Neural cell (in vitro differentiated cells): ENCODE measurements at regions not wholly inside any gene's neighbourhood (a gene's known extent, or its start where the extent isn't known, plus 50 kb on each side); places are given as distances from the start of the nearest gene placed in this dataset.

Experiments
- H2AFZ ChIP-seq: fragments of 200-600, 300-800 bp; sonication (generic), shearing (Covaris generic); 2 replicates; pipeline ENCODE4 v1.6.0; 2014; ENCODE audit warnings: low read depth, mild to moderate bottlenecking, antibody characterized with exemption, low read length, moderate library complexity
- H3F3A ChIP-seq: fragments of 200-600 bp; shearing (Covaris generic); 2 replicates; pipeline ENCODE4 v1.6.1; 2016; ENCODE audit warnings: mild to moderate bottlenecking, moderate library complexity, mixed read lengths, antibody characterized with exemption, low read length; ENCODE audit not compliant: insufficient read depth, poor library complexity, severe bottlenecking
- H3K27ac ChIP-seq: fragments of 200-600, 300-800 bp; sonication (generic), shearing (Covaris generic); 2 replicates; pipeline ENCODE4 v1.5.1; 2014; ENCODE audit warnings: mild to moderate bottlenecking, low read length, moderate library complexity
- H3K27me3 ChIP-seq: fragments of 300-800, 200-600 bp; sonication (generic), shearing (Covaris generic); 2 replicates; pipeline ENCODE4 v1.6.0; 2014; ENCODE audit warnings: mild to moderate bottlenecking, low read depth, low read length, moderate library complexity; ENCODE audit not compliant: insufficient read depth
- H3K36me3 ChIP-seq: fragments of 300-800, 200-600 bp; sonication (generic), shearing (Covaris generic); 2 replicates; pipeline ENCODE4 v1.5.1; 2014; ENCODE audit warnings: mild to moderate bottlenecking, antibody characterized with exemption, low read length, moderate library complexity; ENCODE audit not compliant: insufficient read depth
- H3K4me2 ChIP-seq: fragments of 300-800, 200-600 bp; sonication (generic), shearing (Covaris generic); 2 replicates; pipeline ENCODE4 v1.6.0; 2014; ENCODE audit warnings: mild to moderate bottlenecking, low read length
- H3K4me3 ChIP-seq: fragments of 300-800, 200-600 bp; sonication (generic), shearing (Covaris generic); 2 replicates; pipeline ENCODE4 v1.5.1; 2014; ENCODE audit warnings: mild to moderate bottlenecking, low read length, moderate library complexity
- H3K79me2 ChIP-seq: fragments of 200-600 bp; shearing (Covaris generic); replicated peaks from 2 replicates; pipeline ENCODE4 v1.6.0; 2014; ENCODE audit warnings: mild to moderate bottlenecking, low read length, moderate library complexity; ENCODE audit not compliant: insufficient read depth
- H3K9ac ChIP-seq: fragments of 300-800, 200-600 bp; sonication (generic), shearing (Covaris generic); 2 replicates; pipeline ENCODE4 v1.6.1; 2016; ENCODE audit warnings: mild to moderate bottlenecking, low read length, mixed read lengths
- H3K9me2 ChIP-seq: fragments of 200-600 bp; shearing (Covaris generic); 2 replicates; pipeline ENCODE4 v1.6.1; 2016; ENCODE audit warnings: mild to moderate bottlenecking, low read length, mixed read lengths; ENCODE audit not compliant: insufficient read depth
- H3K9me3 ChIP-seq: fragments of 200-600, 300-800 bp; sonication (generic), shearing (Covaris generic); 2 replicates; pipeline ENCODE4 v1.6.1; 2016; ENCODE audit warnings: mild to moderate bottlenecking, mixed run types, low read length, moderate library complexity, mixed read lengths
- H4K20me1 ChIP-seq: fragments of 200-600 bp; shearing (Covaris generic); 2 replicates; pipeline ENCODE4 v1.6.1; 2016; ENCODE audit warnings: mild to moderate bottlenecking, mixed run types; ENCODE audit not compliant: insufficient read depth
- EP300 ChIP-seq: fragments of 450-650 bp; conservative IDR thresholded peaks from 2 replicates; pipeline ENCODE4 v1.6.1; 2014; ENCODE audit warnings: antibody characterized with exemption, mild to moderate bottlenecking, moderate library complexity; ENCODE audit not compliant: poor library complexity, severe bottlenecking
- EZH2 ChIP-seq: fragments of 200-600, 300-800 bp; shearing (Covaris generic), sonication (generic); IDR thresholded peaks from 2 replicates; pipeline ENCODE4 v1.6.1; 2014; ENCODE audit warnings: antibody characterized with exemption, low read length, borderline replicate concordance, mild to moderate bottlenecking; ENCODE audit not compliant: insufficient read depth, poor library complexity, severe bottlenecking
- MXI1 ChIP-seq: fragments of 450-650 bp; conservative IDR thresholded peaks from 2 replicates; pipeline ENCODE4 v1.6.1; 2014; ENCODE audit warnings: antibody characterized with exemption, mild to moderate bottlenecking; ENCODE audit not compliant: poor library complexity, severe bottlenecking
- POLR2AphosphoS5 ChIP-seq: IDR thresholded peaks from 2 replicates; pipeline ENCODE4 v1.6.1; 2012
- RAD21 ChIP-seq: fragments of 450-650 bp; conservative IDR thresholded peaks from 2 replicates; pipeline ENCODE4 v1.6.1; 2014; ENCODE audit warnings: antibody characterized with exemption, mild to moderate bottlenecking, moderate library complexity
- REST ChIP-seq: IDR thresholded peaks from 2 replicates; pipeline ENCODE4 v1.6.1; 2012; ENCODE audit warnings: borderline replicate concordance
- SMC3 ChIP-seq: fragments of 450-650 bp; conservative IDR thresholded peaks from 2 replicates; pipeline ENCODE4 v1.6.1; 2014; ENCODE audit warnings: antibody characterized with exemption, mild to moderate bottlenecking, moderate library complexity; ENCODE audit not compliant: poor library complexity
- TAF1 ChIP-seq: IDR thresholded peaks from 2 replicates; pipeline ENCODE4 v1.6.1; 2012; ENCODE audit warnings: low read depth
- TF ChIP-seq, protein P1 (sequence below): fragments of 450-650 bp; IDR thresholded peaks from 2 replicates; pipeline ENCODE4 v1.5.1; 2014; ENCODE audit warnings: antibody characterized with exemption, mild to moderate bottlenecking, moderate library complexity; ENCODE audit not compliant: poor library complexity, severe bottlenecking

DNA sequence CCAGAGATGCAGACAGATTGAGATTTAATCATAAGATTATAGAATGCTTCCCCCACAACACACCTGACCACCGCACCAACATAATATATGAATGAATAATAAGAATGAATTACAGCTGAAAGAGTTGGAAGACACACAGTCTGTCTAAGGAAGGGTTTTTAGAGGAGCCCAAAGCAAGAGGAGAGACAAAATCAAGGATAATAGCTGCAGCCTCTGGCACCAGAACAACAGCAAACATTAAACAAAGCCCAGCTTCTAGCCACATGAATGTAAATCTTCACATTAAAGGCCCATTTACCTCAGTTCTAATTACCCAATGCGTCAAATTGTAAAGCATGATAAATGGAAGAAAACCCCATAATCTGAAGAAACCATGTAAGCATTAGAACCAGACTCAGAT is 133.9 kb downstream of the SPCS3 start:
- Histone ChIP-seq H3K27me3 (no peaks in the 10 kb centered on the region), H3K27ac (no peak overlapping the region), H2AFZ (no peak overlapping the region), H3K4me2 (no peak overlapping the region), H3K9ac (no peak overlapping the region), H3K9me2 (no peaks in the 10 kb centered on the region), H4K20me1 (no peaks in the 10 kb centered on the region), H3K9me3 (no peaks in the 10 kb centered on the region), H3K36me3 (no peaks in the 10 kb centered on the region), H3F3A (no peaks in the 10 kb centered on the region), H3K4me3 (no peak overlapping the region), H3K79me2 (no peaks in the 10 kb centered on the region)
- TF ChIP-seq MXI1 (no peak), REST (no peak), SMC3 (no peak), EP300 (no peak), RAD21 (no peak), POLR2AphosphoS5 (no peak), EZH2 (no peak), TAF1 (no peak)
- TF ChIP-seq, protein P1, sequence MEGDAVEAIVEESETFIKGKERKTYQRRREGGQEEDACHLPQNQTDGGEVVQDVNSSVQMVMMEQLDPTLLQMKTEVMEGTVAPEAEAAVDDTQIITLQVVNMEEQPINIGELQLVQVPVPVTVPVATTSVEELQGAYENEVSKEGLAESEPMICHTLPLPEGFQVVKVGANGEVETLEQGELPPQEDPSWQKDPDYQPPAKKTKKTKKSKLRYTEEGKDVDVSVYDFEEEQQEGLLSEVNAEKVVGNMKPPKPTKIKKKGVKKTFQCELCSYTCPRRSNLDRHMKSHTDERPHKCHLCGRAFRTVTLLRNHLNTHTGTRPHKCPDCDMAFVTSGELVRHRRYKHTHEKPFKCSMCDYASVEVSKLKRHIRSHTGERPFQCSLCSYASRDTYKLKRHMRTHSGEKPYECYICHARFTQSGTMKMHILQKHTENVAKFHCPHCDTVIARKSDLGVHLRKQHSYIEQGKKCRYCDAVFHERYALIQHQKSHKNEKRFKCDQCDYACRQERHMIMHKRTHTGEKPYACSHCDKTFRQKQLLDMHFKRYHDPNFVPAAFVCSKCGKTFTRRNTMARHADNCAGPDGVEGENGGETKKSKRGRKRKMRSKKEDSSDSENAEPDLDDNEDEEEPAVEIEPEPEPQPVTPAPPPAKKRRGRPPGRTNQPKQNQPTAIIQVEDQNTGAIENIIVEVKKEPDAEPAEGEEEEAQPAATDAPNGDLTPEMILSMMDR = no peak

DNA sequence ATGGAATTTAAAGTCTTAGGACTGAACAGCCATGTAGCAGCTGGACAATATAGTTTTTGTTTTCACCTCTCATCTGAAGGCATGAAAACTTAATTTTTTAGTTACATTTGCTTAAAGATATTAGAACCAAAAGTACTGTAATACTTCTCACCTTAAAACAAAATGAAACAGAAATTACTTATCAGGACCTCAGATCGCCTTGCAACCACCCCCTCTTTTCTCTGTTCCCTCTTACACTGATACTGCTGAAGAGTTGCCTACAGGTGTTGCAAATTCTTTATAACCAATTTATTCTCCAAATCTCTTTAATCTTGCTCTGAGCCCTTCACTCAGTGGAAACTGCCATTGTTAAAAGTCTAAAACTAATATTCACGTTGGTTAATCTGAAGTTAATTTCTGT is 145.0 kb downstream of the SPCS3 start:
- Histone ChIP-seq H3K27ac (no peak overlapping the region), H3K9me3 (no peaks in the 10 kb centered on the region), H3K27me3 (no peaks in the 10 kb centered on the region), H3F3A (no peaks in the 10 kb centered on the region), H4K20me1 (no peaks in the 10 kb centered on the region), H3K36me3 (no peaks in the 10 kb centered on the region), H3K9me2 (no peaks in the 10 kb centered on the region), H3K79me2 (no peaks in the 10 kb centered on the region), H3K4me2 (no peak overlapping the region), H2AFZ (no peak overlapping the region), H3K9ac (no peak overlapping the region), H3K4me3 (no peak overlapping the region)
- no peak for TF ChIP-seq POLR2AphosphoS5
- TF ChIP-seq, protein P1 = no peak
- no peak for TF ChIP-seq EP300
- no peak for TF ChIP-seq REST
